ENCODE measurements at regions not wholly inside any gene's neighbourhood (a gene's known extent, or its start where the extent isn't known, plus 50 kb on each side); places are given as distances from the start of the nearest gene placed in this dataset.

- DNase-seq (ENCODE audit: low read depth in 1 of 2, low spot score in 1 of 2) (no peak), FAIRE-seq (no peak), ATAC-seq (no peak)
- Histone ChIP-seq H3K4me3 (no peak overlapping the region), H3K9me3 (0 out of 3 replicates have a peak, but pooled peaks cover 9% of the 10 kb centered on the region), H3K4me2 (no peak overlapping the region), H3K27ac (no peak overlapping the region), H3K4me1 (no peaks in the 10 kb centered on the region)
- ChIA-PET CTCF (no interaction called here), POLR2A (no interaction called here)
- WGBS (ENCODE audit: missing lambda C conversion rate) = 20% methylated on average over 3 of the region's 3 CpGs
- TF ChIP-seq CBX8 (IDR thresholded peaks at IDR 0.05) (no peak), KDM5A (IDR thresholded peaks at IDR 0.05) (no peak), HOXB13 (CRISPR knock-in tag; IDR thresholded peaks at IDR 0.05; ENCODE audit: low read depth) (no peak), RFX5 (IDR thresholded peaks at IDR 0.05) (no peak), PBX3 (IDR thresholded peaks at IDR 0.05) (no peak), ATOH8 (CRISPR knock-in tag; IDR thresholded peaks at IDR 0.05; ENCODE audit: low read depth) (no peak), HEYL (CRISPR knock-in tag; IDR thresholded peaks at IDR 0.05) (no peak), EHMT2 (IDR thresholded peaks at IDR 0.05; ENCODE audit: low read depth) (no peak), NFE2L2 (conservative IDR thresholded peaks at IDR 0.05; ENCODE audit: low read length) (no peak), MYC (IDR thresholded peaks at IDR 0.05; ENCODE audit: borderline replicate concordance, low read length) (no peak), PHF8 (IDR thresholded peaks at IDR 0.05; ENCODE audit: borderline replicate concordance, low read depth) (no peak), BCL3 (IDR thresholded peaks at IDR 0.05) (no peak), SMC3 (IDR thresholded peaks at IDR 0.05) (no peak), USF2 (IDR thresholded peaks at IDR 0.05) (no peak), CHD2 (IDR thresholded peaks at IDR 0.05; ENCODE audit: low read length, partially characterized antibody) (no peak), ZNF302 (CRISPR knock-in tag; IDR thresholded peaks at IDR 0.05) (no peak), RARB (CRISPR knock-in tag; IDR thresholded peaks at IDR 0.05) (no peak), ZFP36 (IDR thresholded peaks at IDR 0.05; ENCODE audit: borderline replicate concordance, partially characterized antibody) (no peak), CEBPB (IDR thresholded peaks at IDR 0.05) (no peak), HOXA7 (CRISPR knock-in tag; IDR thresholded peaks at IDR 0.05) (no peak)
These were observed 262.0 kb upstream of the KITLG start for GRCh38 chr12:88842314-88842713.

GRCh38 chr12:88839486-88839885, 259.2 kb upstream of the KITLG start:
- no peak for FAIRE-seq
- ChIA-PET CTCF (no interaction called here), POLR2A (no interaction called here)
- WGBS (ENCODE audit: missing lambda C conversion rate) = 68% methylated on average over 2 of the region's 2 CpGs
- DNase-seq (ENCODE audit: low read depth in 1 of 2, low spot score in 1 of 2) = no peak
- TF ChIP-seq MAFK (IDR thresholded peaks at IDR 0.05; ENCODE audit: partially characterized antibody) = peak; percentile 57
- TF ChIP-seq NPAS2 (CRISPR knock-in tag; IDR thresholded peaks at IDR 0.05; ENCODE audit: borderline replicate concordance) = no peak
- TF ChIP-seq CBX2 (IDR thresholded peaks at IDR 0.05; ENCODE audit: borderline replicate concordance, low read depth) = no peak
- no peak for TF ChIP-seq MYC (IDR thresholded peaks at IDR 0.05; ENCODE audit: borderline replicate concordance, low read length)
- no peak for ATAC-seq
- Histone ChIP-seq H3K9me3 (0 out of 3 replicates have a peak, but pooled peaks cover 9% of the 10 kb centered on the region), H3K4me3 (no peak overlapping the region), H3K4me2 (no peak overlapping the region), H3K27ac (no peak overlapping the region), H3K4me1 (no peaks in the 10 kb centered on the region)
